ENCODE measurements at regions not wholly inside any gene's neighbourhood (a gene's known extent, or its start where the extent isn't known, plus 50 kb on each side); places are given as distances from the start of the nearest gene placed in this dataset.
A peak's percentile ranks its signal among the peaks of the same experiment; 100 is the strongest.

DNA sequence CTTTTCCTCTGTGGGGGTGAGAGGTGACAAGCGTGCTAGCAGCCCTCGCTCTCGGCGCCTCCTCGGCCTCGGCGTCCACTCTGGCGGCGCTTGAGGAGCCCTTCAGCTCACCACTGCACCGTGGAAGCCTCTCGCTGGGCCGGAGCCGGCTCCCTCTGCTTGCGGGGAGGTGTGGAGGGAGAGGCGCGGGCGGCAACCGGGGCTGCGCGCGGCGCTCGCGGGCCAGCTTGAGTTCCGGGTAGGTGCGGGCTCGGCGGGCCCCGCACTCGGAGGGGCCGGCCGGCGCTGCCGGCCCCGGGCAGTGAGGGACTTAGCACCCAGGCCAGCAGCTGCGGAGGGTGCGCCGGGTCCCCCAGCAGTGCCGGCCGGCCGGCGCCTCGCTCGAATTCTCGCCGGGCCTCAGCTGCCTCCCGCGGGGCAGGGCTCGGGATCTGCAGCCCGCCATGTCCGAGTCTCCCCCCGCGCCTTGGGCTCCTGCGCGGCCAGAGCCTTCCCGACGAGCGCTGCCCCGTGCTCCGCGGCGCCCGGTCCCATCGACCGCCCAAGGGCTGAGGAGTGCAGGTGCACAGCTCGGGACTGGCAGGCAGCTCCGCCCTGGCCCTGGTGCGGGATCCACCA, 352.8 kb upstream of the PODXL start:
- no peak for DNase-seq (ENCODE audit: low spot score)
- Histone ChIP-seq H3K36me3 (no peaks in the 10 kb centered on the region), H3K9me3 (no peaks in the 10 kb centered on the region), H3K4me1 (no peaks in the 10 kb centered on the region), H3K27me3 (no peaks in the 10 kb centered on the region), H3K4me3 (peak overlapping the region; percentile 26 to 48), H3K27ac (no peak overlapping the region)
- TF ChIP-seq, protein P1, sequence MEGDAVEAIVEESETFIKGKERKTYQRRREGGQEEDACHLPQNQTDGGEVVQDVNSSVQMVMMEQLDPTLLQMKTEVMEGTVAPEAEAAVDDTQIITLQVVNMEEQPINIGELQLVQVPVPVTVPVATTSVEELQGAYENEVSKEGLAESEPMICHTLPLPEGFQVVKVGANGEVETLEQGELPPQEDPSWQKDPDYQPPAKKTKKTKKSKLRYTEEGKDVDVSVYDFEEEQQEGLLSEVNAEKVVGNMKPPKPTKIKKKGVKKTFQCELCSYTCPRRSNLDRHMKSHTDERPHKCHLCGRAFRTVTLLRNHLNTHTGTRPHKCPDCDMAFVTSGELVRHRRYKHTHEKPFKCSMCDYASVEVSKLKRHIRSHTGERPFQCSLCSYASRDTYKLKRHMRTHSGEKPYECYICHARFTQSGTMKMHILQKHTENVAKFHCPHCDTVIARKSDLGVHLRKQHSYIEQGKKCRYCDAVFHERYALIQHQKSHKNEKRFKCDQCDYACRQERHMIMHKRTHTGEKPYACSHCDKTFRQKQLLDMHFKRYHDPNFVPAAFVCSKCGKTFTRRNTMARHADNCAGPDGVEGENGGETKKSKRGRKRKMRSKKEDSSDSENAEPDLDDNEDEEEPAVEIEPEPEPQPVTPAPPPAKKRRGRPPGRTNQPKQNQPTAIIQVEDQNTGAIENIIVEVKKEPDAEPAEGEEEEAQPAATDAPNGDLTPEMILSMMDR (IDR thresholded peaks at IDR 0.05) = no peak

DNA sequence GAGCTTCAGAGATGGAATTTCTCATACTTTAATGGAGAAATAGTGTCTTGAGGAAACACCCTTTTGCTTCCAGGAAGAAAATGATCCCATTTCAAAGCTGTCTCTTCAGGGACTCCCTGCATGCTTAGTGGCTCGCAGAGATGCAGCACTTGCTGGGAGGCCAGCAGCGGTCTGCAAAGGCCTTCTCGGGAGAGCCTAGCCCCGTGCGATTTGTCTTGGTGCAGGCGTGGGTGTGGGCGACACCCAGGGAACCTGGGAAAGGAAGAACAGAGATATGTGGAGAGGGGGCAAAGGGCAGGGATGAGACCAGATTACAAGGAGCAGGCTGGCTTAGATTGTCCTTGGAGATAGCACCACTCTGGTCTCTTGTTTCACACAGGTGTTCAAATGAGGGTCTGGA, 352.3 kb upstream of the PODXL start:
- TF ChIP-seq, protein P1 (IDR thresholded peaks at IDR 0.05) = no peak
- H3K27ac ChIP-seq = no peak overlapping the region
- H3K9me3 ChIP-seq = peaks cover 0 to 5% of the 10 kb centered on the region in 2 donors
- no peaks in the 10 kb centered on the region for H3K4me1 ChIP-seq
- no peak overlapping the region for H3K4me3 ChIP-seq
- DNase-seq (ENCODE audit: low spot score) = no peak
- H3K36me3 ChIP-seq = no peaks in the 10 kb centered on the region
- H3K27me3 ChIP-seq = no peaks in the 10 kb centered on the region

DNA sequence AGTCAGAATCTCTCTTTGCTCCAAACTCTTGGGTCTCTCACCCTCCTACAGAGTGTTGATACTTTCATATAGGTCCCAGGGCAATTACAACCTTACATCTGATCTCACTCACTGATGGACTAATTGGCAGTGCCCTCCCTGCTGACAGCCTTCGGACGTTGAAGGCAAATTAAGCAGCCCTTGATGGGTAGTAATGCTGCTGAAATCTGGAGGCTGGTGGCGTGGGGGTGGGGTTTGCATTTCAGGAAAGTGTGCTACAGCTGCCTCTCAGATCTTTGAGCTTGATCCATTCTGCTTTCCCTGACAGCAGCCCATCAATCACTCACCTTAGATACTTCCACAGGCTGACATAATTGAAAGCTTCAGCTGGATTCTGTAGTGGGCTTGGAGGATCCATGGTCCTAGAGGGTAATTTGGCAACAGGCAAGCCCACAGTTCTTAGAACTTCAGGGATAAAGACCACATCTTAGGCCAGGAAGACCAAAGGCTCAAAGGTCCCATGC, 349.1 kb upstream of the PODXL start:
- Histone ChIP-seq H3K4me3 (no peak overlapping the region), H3K27me3 (no peaks in the 10 kb centered on the region), H3K9me3 (peaks cover 0 to 19% of the 10 kb centered on the region in 2 donors), H3K4me1 (no peaks in the 10 kb centered on the region), H3K36me3 (no peaks in the 10 kb centered on the region), H3K27ac (no peak overlapping the region)
- no peak for DNase-seq (ENCODE audit: low spot score)
- TF ChIP-seq, protein P1 (IDR thresholded peaks at IDR 0.05) = no peak

DNA sequence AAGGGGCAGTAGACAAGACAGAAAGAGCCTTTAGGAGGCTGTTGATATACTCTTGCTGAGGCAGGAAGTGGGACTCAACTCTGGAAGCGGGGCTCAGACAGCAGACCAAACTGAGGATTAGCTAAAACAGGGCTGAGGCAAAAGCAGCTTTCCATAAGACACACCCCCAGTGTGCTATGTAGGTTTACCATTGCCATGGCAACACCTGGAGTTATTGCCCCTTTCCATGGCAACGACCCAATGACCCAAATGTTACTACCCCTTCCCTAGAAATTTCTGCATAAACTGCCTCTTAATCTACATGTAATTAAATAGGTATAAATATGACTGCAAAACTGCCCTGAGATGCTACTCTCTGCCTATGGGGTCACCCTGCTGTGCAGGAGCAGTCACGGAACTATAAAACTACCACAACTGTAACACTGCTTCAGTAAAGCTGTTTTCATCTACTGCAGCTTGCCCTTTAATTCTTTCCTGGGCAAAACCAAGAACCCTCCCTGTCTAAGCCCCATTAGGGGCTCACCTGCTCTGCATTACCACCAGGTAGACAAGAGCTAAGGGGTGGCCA, 348.4 kb upstream of the PODXL start:
- Histone ChIP-seq H3K27me3 (no peaks in the 10 kb centered on the region), H3K4me3 (no peak overlapping the region), H3K36me3 (no peaks in the 10 kb centered on the region), H3K9me3 (peaks cover 0 to 19% of the 10 kb centered on the region in 2 donors), H3K4me1 (no peaks in the 10 kb centered on the region), H3K27ac (no peak overlapping the region)
- TF ChIP-seq, protein P1 (IDR thresholded peaks at IDR 0.05) = no peak
- no peak for DNase-seq (ENCODE audit: low spot score)

DNA sequence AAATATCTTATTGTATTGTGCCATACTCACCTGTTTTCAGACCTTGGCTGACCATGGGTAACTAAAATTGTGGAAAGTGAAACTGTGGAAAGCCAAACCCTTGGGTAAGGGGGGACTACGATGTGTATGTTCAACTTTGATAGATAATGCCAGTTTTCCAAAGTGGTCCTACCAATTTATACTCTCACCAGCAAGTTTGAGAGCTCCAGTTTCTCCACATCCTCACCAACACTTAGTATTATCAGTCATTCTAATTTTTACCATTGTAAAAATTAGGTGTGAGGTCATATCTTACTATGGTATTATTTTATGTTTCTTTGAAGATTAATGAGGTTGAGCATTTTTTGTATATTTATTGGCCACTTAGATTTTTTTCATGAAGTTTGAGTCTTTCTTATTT, 346.9 kb upstream of the PODXL start:
- no peak overlapping the region for H3K27ac ChIP-seq
- H3K27me3 ChIP-seq = no peaks in the 10 kb centered on the region
- no peaks in the 10 kb centered on the region for H3K4me1 ChIP-seq
- no peak for DNase-seq (ENCODE audit: low spot score)
- H3K36me3 ChIP-seq = no peaks in the 10 kb centered on the region
- H3K4me3 ChIP-seq = no peak overlapping the region
- TF ChIP-seq, protein P1 (IDR thresholded peaks at IDR 0.05) = no peak
- peaks cover 0 to 19% of the 10 kb centered on the region in 2 donors for H3K9me3 ChIP-seq

Measured in right atrium auricular region (tissue), 2 donors.